Small intestine (tissue), 7 donors: ENCODE measurements at regions not wholly inside any gene's neighbourhood (a gene's known extent, or its start where the extent isn't known, plus 50 kb on each side); places are given as distances from the start of the nearest gene placed in this dataset.

ENCODE experiments used
- DNase-seq, 2 donors: peaks; one replicate each; pipeline versions ENCODE4 v3.0.0 to v3.0.0-alpha.2; 2013
- FAIRE-seq: peaks from 2 replicates; lab custom pipeline; 2012; peaks lifted over from hg19 to GRCh38; lab: Jason Lieb, UNC
- H3K27ac ChIP-seq, 3 donors: one replicate each; pipeline ENCODE4 v1.5.1; 2013; ENCODE audit warnings: low read length in 2 of 3, mild to moderate bottlenecking in 2 of 3, control low read depth in 1 of 3, inconsistent platforms in 1 of 3, low read depth in 1 of 3, moderate library complexity in 1 of 3
- H3K27me3 ChIP-seq, 3 donors: one replicate each; pipeline ENCODE4 v1.6.1; 2013; ENCODE audit warnings: low read length in 3 of 3, inconsistent platforms in 1 of 3; ENCODE audit not compliant: control insufficient read depth in 3 of 3, insufficient read depth in 3 of 3
- H3K36me3 ChIP-seq, 3 donors: one replicate each; pipeline ENCODE4 v1.6.1; 2013; ENCODE audit warnings: low read length in 3 of 3, inconsistent platforms in 1 of 3, low read depth in 1 of 3, mild to moderate bottlenecking in 1 of 3, moderate library complexity in 1 of 3; ENCODE audit not compliant: control insufficient read depth in 3 of 3, insufficient read depth in 2 of 3
- H3K4me1 ChIP-seq, 3 donors: one replicate each; pipeline ENCODE4 v1.6.1; 2013; ENCODE audit warnings: low read length in 2 of 3, inconsistent platforms in 1 of 3, low read depth in 1 of 3, mild to moderate bottlenecking in 1 of 3, moderate library complexity in 1 of 3; ENCODE audit not compliant: control insufficient read depth in 3 of 3, insufficient read depth in 2 of 3
- H3K4me3 ChIP-seq, 3 donors: one replicate each; pipeline ENCODE4 v1.5.1; 2013; ENCODE audit warnings: low read length in 3 of 3, control low read depth in 1 of 3, inconsistent platforms in 1 of 3, low read depth in 1 of 3, mild to moderate bottlenecking in 1 of 3, moderate library complexity in 1 of 3
- H3K9me3 ChIP-seq, 2 donors: one replicate each; pipeline ENCODE4 v1.6.1; 2013; ENCODE audit warnings: low read depth in 1 of 2, low read length in 1 of 2; ENCODE audit not compliant: control insufficient read depth in 2 of 2, insufficient read depth in 1 of 2
- WGBS, 3 donors: extraction: QIAGEN DNeasy Blood & Tissue Kit; methylation state at CpG; one replicate each; pipeline ENCODE4 v1.1.7; 2013; 5-methylcytosine and 5-hydroxymethylcytosine counted together
- donor health status: healthy with polysubstance abuse.
- donor health status: control.
- donor health status: control.
- donor health status: Bipolar disorder and iron deficiency.
- donor health status: healthy.

GRCh38 chr7:46428295-46428694 is 507.2 kb upstream of the IGFBP3 start:
- no peaks in the 10 kb centered on the region for H3K9me3 ChIP-seq
- DNase-seq: no peak
- no peaks in the 10 kb centered on the region for H3K27me3 ChIP-seq
- FAIRE-seq: no peak
- H3K4me3 ChIP-seq: no peak overlapping the region
- H3K27ac ChIP-seq: no peak overlapping the region
- H3K4me1 ChIP-seq: no peaks in the 10 kb centered on the region
- H3K36me3 ChIP-seq: no peaks in the 10 kb centered on the region

GRCh38 chr7:46424934-46425333 is 503.9 kb upstream of the IGFBP3 start:
- Histone ChIP-seq H3K36me3 (no peaks in the 10 kb centered on the region), H3K27ac (no peak overlapping the region), H3K27me3 (no peaks in the 10 kb centered on the region), H3K4me1 (no peaks in the 10 kb centered on the region), H3K9me3 (no peaks in the 10 kb centered on the region), H3K4me3 (no peak overlapping the region)
- FAIRE-seq (no peak), DNase-seq (peak in 1 of 2 donors; percentile 9)
- 55 to 70% (median 61%) methylated on average over 1 of the region's 1 CpG for WGBS, 3 donors

- Histone ChIP-seq H3K27me3 (no peaks in the 10 kb centered on the region), H3K4me3 (no peak overlapping the region), H3K9me3 (no peaks in the 10 kb centered on the region), H3K36me3 (no peaks in the 10 kb centered on the region), H3K4me1 (no peaks in the 10 kb centered on the region), H3K27ac (no peak overlapping the region)
- DNase-seq (no peak), FAIRE-seq (no peak)
- 46 to 51% (median 49%) methylated on average over 2 of the region's 2 CpGs for WGBS, 3 donors
These were observed 500.6 kb upstream of the IGFBP3 start for GRCh38 chr7:46421441-46422230.

GRCh38 chr7:46414946-46415345 is 493.9 kb upstream of the IGFBP3 start:
- WGBS, 3 donors: 25 to 31% (median 30%) methylated on average over 2 of the region's 2 CpGs
- DNase-seq (no peak), FAIRE-seq (no peak)
- Histone ChIP-seq H3K9me3 (no peaks in the 10 kb centered on the region), H3K4me1 (no peaks in the 10 kb centered on the region), H3K27me3 (no peaks in the 10 kb centered on the region), H3K27ac (no peak overlapping the region), H3K4me3 (no peak overlapping the region), H3K36me3 (no peaks in the 10 kb centered on the region)

- no peak overlapping the region for H3K27ac ChIP-seq
These were observed 490.2 kb upstream of the IGFBP3 start for GRCh38 chr7:46411236-46411635.

GRCh38 chr7:46407125-46407524 is 486.1 kb upstream of the IGFBP3 start:
- Histone ChIP-seq H3K4me1 (no peaks in the 10 kb centered on the region), H3K9me3 (no peaks in the 10 kb centered on the region), H3K27me3 (no peaks in the 10 kb centered on the region), H3K36me3 (no peaks in the 10 kb centered on the region), H3K27ac (no peak overlapping the region), H3K4me3 (no peak overlapping the region)
- 17 to 63% (median 32%) methylated on average over 1 of the region's 1 CpG for WGBS, 3 donors
- FAIRE-seq: no peak
- no peak for DNase-seq

More at GRCh38 chr7:46411236-46411635, 490.2 kb upstream of the IGFBP3 start:
- no peak overlapping the region for H3K4me3 ChIP-seq
- H3K27me3 ChIP-seq: no peaks in the 10 kb centered on the region
- no peaks in the 10 kb centered on the region for H3K36me3 ChIP-seq
- no peaks in the 10 kb centered on the region for H3K4me1 ChIP-seq
- DNase-seq (no peak), FAIRE-seq (no peak)
- no peaks in the 10 kb centered on the region for H3K9me3 ChIP-seq

GRCh38 chr7:46397591-46397990 is 476.5 kb upstream of the IGFBP3 start:
- Histone ChIP-seq H3K27ac (no peak overlapping the region), H3K4me1 (no peaks in the 10 kb centered on the region), H3K36me3 (no peaks in the 10 kb centered on the region), H3K4me3 (no peak overlapping the region), H3K9me3 (no peaks in the 10 kb centered on the region), H3K27me3 (no peaks in the 10 kb centered on the region)
- FAIRE-seq (no peak), DNase-seq (no peak)
- WGBS, 3 donors: 40 to 67% (median 51%) methylated on average over 3 of the region's 3 CpGs

- no peaks in the 10 kb centered on the region for H3K27me3 ChIP-seq
- H3K9me3 ChIP-seq: no peaks in the 10 kb centered on the region
- FAIRE-seq (no peak), DNase-seq (no peak)
- no peaks in the 10 kb centered on the region for H3K36me3 ChIP-seq
- WGBS, 3 donors: 76 to 84% (median 77%) methylated on average over 7 of the region's 7 CpGs
- no peaks in the 10 kb centered on the region for H3K4me1 ChIP-seq
- H3K4me3 ChIP-seq: no peak overlapping the region
- no peak overlapping the region for H3K27ac ChIP-seq
These were observed 475.4 kb upstream of the IGFBP3 start for GRCh38 chr7:46396481-46396880.

- no peak for DNase-seq
- Histone ChIP-seq H3K4me3 (no peak overlapping the region), H3K4me1 (no peaks in the 10 kb centered on the region), H3K27me3 (no peaks in the 10 kb centered on the region), H3K27ac (no peak overlapping the region), H3K36me3 (no peaks in the 10 kb centered on the region), H3K9me3 (no peaks in the 10 kb centered on the region)
- WGBS, 3 donors: 85 to 89% (median 87%) methylated on average over 3 of the region's 3 CpGs
- FAIRE-seq: no peak
These were observed 472.1 kb upstream of the IGFBP3 start for GRCh38 chr7:46393142-46393541.
